SK-N-SH treated with all-trans-retinoic acid at 6 μM for 48 hours (cell line): ENCODE measurements at regions not wholly inside any gene's neighbourhood (a gene's known extent, or its start where the extent isn't known, plus 50 kb on each side); places are given as distances from the start of the nearest gene placed in this dataset.

Source experiments
- ATAC-seq: fragments of 200-7000 bp; cut with Tn5 transposase; 3 replicates; pipeline ENCODE4 v1.9.1; 2020; ENCODE audit warnings: mild to moderate bottlenecking, moderate library complexity
- ARNTL ChIP-seq: fragments of 450-650 bp; formaldehyde crosslinking; IDR thresholded peaks from 2 replicates; pipeline ENCODE4 v1.5.0; 2020; ENCODE audit warnings: low read depth, mild to moderate bottlenecking, moderate library complexity, borderline replicate concordance
- BACH2 ChIP-seq: fragments of 250-450 bp; sonication (Bioruptor Pico); IDR thresholded peaks from 2 replicates; pipeline ENCODE4 v1.9.0; 2021; ENCODE audit warnings: mild to moderate bottlenecking, borderline replicate concordance
- CSDC2 ChIP-seq: fragments of 250-450 bp; sonication (Bioruptor Pico); IDR thresholded peaks from 2 replicates; pipeline ENCODE4 v1.5.0; 2020; ENCODE audit warnings: mild to moderate bottlenecking, moderate library complexity
- CSRNP3 ChIP-seq: fragments of 250-450 bp; sonication (Bioruptor Pico); IDR thresholded peaks from 2 replicates; pipeline ENCODE4 v1.5.1; 2021; ENCODE audit warnings: mild to moderate bottlenecking, moderate library complexity
- ESRRG ChIP-seq: fragments of 250-450 bp; sonication (Bioruptor Pico); IDR thresholded peaks from 2 replicates; pipeline ENCODE4 v1.6.1; 2021; ENCODE audit warnings: mild to moderate bottlenecking
- GLIS3 ChIP-seq: fragments of 250-450 bp; sonication (Bioruptor Pico); IDR thresholded peaks from 2 replicates; pipeline ENCODE4 v1.5.0; 2020; ENCODE audit warnings: mild to moderate bottlenecking, moderate library complexity
- ISL1 ChIP-seq: fragments of 250-450 bp; sonication (Bioruptor Pico); IDR thresholded peaks from 2 replicates; pipeline ENCODE4 v2.1.2; 2022; ENCODE audit warnings: mild to moderate bottlenecking, moderate library complexity
- OSR1 ChIP-seq: fragments of 250-450 bp; sonication (Bioruptor Pico); IDR thresholded peaks from 2 replicates; pipeline ENCODE4 v1.8.0; 2022; ENCODE audit warnings: moderate library complexity, mild to moderate bottlenecking, inconsistent platforms
- PPARA ChIP-seq: fragments of 250-450 bp; sonication (Bioruptor Pico); IDR thresholded peaks from 2 replicates; pipeline ENCODE4 v1.5.0; 2020; ENCODE audit warnings: mild to moderate bottlenecking, borderline replicate concordance
- RARB ChIP-seq: fragments of 250-450 bp; sonication (Bioruptor Pico); IDR thresholded peaks from 2 replicates; pipeline ENCODE4 v1.8.0; 2021; ENCODE audit warnings: mild to moderate bottlenecking, moderate library complexity
- SNAI2 ChIP-seq: fragments of 250-450 bp; sonication (Bioruptor Pico); IDR thresholded peaks from 2 replicates; pipeline ENCODE4 v1.5.0; 2020; ENCODE audit warnings: mild to moderate bottlenecking, moderate library complexity
- TCF4 ChIP-seq: fragments of 250-450 bp; sonication (Bioruptor Pico); IDR thresholded peaks from 2 replicates; pipeline ENCODE4 v1.8.0; 2021; ENCODE audit warnings: mild to moderate bottlenecking, moderate library complexity, borderline replicate concordance
- TOX ChIP-seq: fragments of 250-450 bp; sonication (Bioruptor Pico); IDR thresholded peaks from 2 replicates; pipeline ENCODE4 v1.8.0; 2021; ENCODE audit warnings: mild to moderate bottlenecking, moderate library complexity, borderline replicate concordance
- ZC3H10 ChIP-seq: fragments of 250-450 bp; sonication (Bioruptor Pico); IDR thresholded peaks from 2 replicates; pipeline ENCODE4 v1.5.1; 2021; ENCODE audit warnings: mild to moderate bottlenecking, moderate library complexity
- ZFP3 ChIP-seq: fragments of 250-450 bp; sonication (Bioruptor Pico); IDR thresholded peaks from 2 replicates; pipeline ENCODE4 v1.5.0; 2020; ENCODE audit warnings: mild to moderate bottlenecking, moderate library complexity
- ZFP30 ChIP-seq: fragments of 450-650 bp; formaldehyde crosslinking; IDR thresholded peaks from 2 replicates; pipeline ENCODE4 v1.5.0; 2022; ENCODE audit warnings: mild to moderate bottlenecking, moderate library complexity
- ZNF565 ChIP-seq: fragments of 450-650 bp; formaldehyde crosslinking; conservative IDR thresholded peaks from 2 replicates; pipeline ENCODE4 v1.5.0; 2020; ENCODE audit warnings: low read depth, mild to moderate bottlenecking, moderate library complexity
- ZNF70 ChIP-seq: fragments of 450-650 bp; formaldehyde crosslinking; IDR thresholded peaks from 2 replicates; pipeline ENCODE4 v1.5.0; 2020; ENCODE audit warnings: mild to moderate bottlenecking, moderate library complexity
- ZNF8 ChIP-seq: fragments of 450-650 bp; formaldehyde crosslinking; IDR thresholded peaks from 2 replicates; pipeline ENCODE4 v1.5.0; 2020; ENCODE audit warnings: mild to moderate bottlenecking, moderate library complexity
- TF ChIP-seq, protein P1 (sequence below): fragments of 250-450 bp; sonication (Bioruptor Pico); IDR thresholded peaks from 2 replicates; pipeline ENCODE4 v1.8.0; 2021; ENCODE audit warnings: low read depth, mild to moderate bottlenecking, moderate library complexity, borderline replicate concordance
- TF ChIP-seq, protein P2 (sequence below): fragments of 250-450 bp; sonication (Bioruptor Pico); IDR thresholded peaks from 2 replicates; pipeline ENCODE4 v1.5.0; 2020; ENCODE audit warnings: mild to moderate bottlenecking, moderate library complexity
- TF ChIP-seq, protein P3 (sequence below): fragments of 250-450 bp; sonication (Bioruptor Pico); IDR thresholded peaks from 2 replicates; pipeline ENCODE4 v1.5.1; 2020; ENCODE audit warnings: low read depth, mild to moderate bottlenecking, moderate library complexity
- TF ChIP-seq, protein P4 (sequence below): fragments of 250-450 bp; sonication (Bioruptor Pico); IDR thresholded peaks from 2 replicates; pipeline ENCODE4 v1.8.0; 2020; ENCODE audit warnings: mild to moderate bottlenecking, moderate library complexity, borderline replicate concordance

- no peak for TF ChIP-seq ZFP30 (CRISPR knock-in tag)
- TF ChIP-seq CSRNP3 (CRISPR knock-in tag) = no peak
- no peak for TF ChIP-seq RARB (CRISPR knock-in tag)
- TF ChIP-seq ISL1 = no peak
- no peak for TF ChIP-seq ZNF8 (CRISPR knock-in tag)
- TF ChIP-seq ZNF565 (CRISPR knock-in tag) = no peak
- TF ChIP-seq ARNTL (CRISPR knock-in tag) = no peak
- no peak for TF ChIP-seq BACH2
- no peak for TF ChIP-seq SNAI2 (CRISPR knock-in tag)
- no peak for TF ChIP-seq PPARA
- no peak for ATAC-seq
Observed at GRCh38 chr17:63265526-63265925, 180.6 kb downstream of the CYB561 start.

- no peak for TF ChIP-seq BACH2
- TF ChIP-seq ESRRG (CRISPR knock-in tag) = no peak
- TF ChIP-seq ZFP3 (CRISPR knock-in tag) = no peak
- no peak for TF ChIP-seq ZC3H10 (CRISPR knock-in tag)
- TF ChIP-seq TCF4 (CRISPR knock-in tag) = no peak
- TF ChIP-seq PPARA = no peak
- TF ChIP-seq, protein P1, sequence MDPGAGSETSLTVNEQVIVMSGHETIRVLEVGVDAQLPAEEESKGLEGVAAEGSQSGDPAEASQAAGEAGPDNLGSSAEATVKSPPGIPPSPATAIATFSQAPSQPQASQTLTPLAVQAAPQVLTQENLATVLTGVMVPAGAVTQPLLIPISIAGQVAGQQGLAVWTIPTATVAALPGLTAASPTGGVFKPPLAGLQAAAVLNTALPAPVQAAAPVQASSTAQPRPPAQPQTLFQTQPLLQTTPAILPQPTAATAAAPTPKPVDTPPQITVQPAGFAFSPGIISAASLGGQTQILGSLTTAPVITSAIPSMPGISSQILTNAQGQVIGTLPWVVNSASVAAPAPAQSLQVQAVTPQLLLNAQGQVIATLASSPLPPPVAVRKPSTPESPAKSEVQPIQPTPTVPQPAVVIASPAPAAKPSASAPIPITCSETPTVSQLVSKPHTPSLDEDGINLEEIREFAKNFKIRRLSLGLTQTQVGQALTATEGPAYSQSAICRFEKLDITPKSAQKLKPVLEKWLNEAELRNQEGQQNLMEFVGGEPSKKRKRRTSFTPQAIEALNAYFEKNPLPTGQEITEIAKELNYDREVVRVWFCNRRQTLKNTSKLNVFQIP (CRISPR knock-in tag) = no peak
- TF ChIP-seq, protein P2, sequence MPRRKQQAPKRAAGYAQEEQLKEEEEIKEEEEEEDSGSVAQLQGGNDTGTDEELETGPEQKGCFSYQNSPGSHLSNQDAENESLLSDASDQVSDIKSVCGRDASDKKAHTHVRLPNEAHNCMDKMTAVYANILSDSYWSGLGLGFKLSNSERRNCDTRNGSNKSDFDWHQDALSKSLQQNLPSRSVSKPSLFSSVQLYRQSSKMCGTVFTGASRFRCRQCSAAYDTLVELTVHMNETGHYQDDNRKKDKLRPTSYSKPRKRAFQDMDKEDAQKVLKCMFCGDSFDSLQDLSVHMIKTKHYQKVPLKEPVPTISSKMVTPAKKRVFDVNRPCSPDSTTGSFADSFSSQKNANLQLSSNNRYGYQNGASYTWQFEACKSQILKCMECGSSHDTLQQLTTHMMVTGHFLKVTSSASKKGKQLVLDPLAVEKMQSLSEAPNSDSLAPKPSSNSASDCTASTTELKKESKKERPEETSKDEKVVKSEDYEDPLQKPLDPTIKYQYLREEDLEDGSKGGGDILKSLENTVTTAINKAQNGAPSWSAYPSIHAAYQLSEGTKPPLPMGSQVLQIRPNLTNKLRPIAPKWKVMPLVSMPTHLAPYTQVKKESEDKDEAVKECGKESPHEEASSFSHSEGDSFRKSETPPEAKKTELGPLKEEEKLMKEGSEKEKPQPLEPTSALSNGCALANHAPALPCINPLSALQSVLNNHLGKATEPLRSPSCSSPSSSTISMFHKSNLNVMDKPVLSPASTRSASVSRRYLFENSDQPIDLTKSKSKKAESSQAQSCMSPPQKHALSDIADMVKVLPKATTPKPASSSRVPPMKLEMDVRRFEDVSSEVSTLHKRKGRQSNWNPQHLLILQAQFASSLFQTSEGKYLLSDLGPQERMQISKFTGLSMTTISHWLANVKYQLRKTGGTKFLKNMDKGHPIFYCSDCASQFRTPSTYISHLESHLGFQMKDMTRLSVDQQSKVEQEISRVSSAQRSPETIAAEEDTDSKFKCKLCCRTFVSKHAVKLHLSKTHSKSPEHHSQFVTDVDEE = no peak
- no peak for TF ChIP-seq ISL1
- no peak for ATAC-seq
Observed at GRCh38 chr17:63267846-63268245, 178.3 kb downstream of the CYB561 start.

DNA sequence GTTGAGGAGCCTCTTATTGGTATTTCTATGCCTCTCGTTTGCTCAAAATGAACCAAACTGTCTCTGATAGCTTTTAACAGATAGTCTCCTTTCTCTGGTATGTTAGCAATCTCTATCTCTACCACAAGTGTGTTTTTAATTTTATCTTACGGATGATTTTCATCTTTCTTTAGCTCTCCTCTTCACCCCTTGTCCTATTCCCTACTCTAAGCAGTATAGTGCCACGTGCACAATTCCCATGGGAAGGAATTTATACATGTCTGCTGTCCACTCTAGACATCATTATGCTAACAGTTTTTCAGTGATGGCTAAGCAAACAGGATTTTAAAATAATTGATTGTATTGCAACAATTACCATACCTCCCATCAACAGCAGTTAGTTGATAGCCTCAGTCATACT, 177.3 kb downstream of the CYB561 start:
- ATAC-seq = peak; percentile 79
- no peak for TF ChIP-seq ZFP30 (CRISPR knock-in tag)
- TF ChIP-seq TOX = no peak
- TF ChIP-seq, protein P3, sequence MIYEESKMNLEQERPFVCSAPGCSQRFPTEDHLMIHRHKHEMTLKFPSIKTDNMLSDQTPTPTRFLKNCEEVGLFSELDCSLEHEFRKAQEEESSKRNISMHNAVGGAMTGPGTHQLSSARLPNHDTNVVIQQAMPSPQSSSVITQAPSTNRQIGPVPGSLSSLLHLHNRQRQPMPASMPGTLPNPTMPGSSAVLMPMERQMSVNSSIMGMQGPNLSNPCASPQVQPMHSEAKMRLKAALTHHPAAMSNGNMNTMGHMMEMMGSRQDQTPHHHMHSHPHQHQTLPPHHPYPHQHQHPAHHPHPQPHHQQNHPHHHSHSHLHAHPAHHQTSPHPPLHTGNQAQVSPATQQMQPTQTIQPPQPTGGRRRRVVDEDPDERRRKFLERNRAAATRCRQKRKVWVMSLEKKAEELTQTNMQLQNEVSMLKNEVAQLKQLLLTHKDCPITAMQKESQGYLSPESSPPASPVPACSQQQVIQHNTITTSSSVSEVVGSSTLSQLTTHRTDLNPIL (CRISPR knock-in tag) = no peak
- no peak for TF ChIP-seq ESRRG (CRISPR knock-in tag)
- TF ChIP-seq ZC3H10 (CRISPR knock-in tag) = no peak
- TF ChIP-seq ZNF70 (CRISPR knock-in tag) = no peak
- TF ChIP-seq GLIS3 (CRISPR knock-in tag) = no peak
- TF ChIP-seq, protein P1 (CRISPR knock-in tag) = no peak
- no peak for TF ChIP-seq BACH2
- TF ChIP-seq ISL1 = no peak
- no peak for TF ChIP-seq OSR1
- TF ChIP-seq ZFP3 (CRISPR knock-in tag) = no peak
- TF ChIP-seq PPARA = no peak
- no peak for TF ChIP-seq CSDC2

GRCh38 chr17:63270610-63271009, 175.5 kb downstream of the CYB561 start:
- no peak for ATAC-seq
- TF ChIP-seq SNAI2 (CRISPR knock-in tag) (no peak), BACH2 (no peak), ARNTL (CRISPR knock-in tag) (no peak), ISL1 (no peak), ZNF565 (CRISPR knock-in tag) (no peak), TOX (no peak), ZFP30 (CRISPR knock-in tag) (no peak), PPARA (no peak), ZFP3 (CRISPR knock-in tag) (no peak), ZC3H10 (CRISPR knock-in tag) (no peak), TCF4 (CRISPR knock-in tag) (no peak), CSDC2 (no peak), GLIS3 (CRISPR knock-in tag) (no peak), ESRRG (CRISPR knock-in tag) (no peak), RARB (CRISPR knock-in tag) (no peak), OSR1 (no peak), ZNF70 (CRISPR knock-in tag) (no peak)
- TF ChIP-seq, protein P1 (CRISPR knock-in tag) = no peak
- TF ChIP-seq, protein P4, sequence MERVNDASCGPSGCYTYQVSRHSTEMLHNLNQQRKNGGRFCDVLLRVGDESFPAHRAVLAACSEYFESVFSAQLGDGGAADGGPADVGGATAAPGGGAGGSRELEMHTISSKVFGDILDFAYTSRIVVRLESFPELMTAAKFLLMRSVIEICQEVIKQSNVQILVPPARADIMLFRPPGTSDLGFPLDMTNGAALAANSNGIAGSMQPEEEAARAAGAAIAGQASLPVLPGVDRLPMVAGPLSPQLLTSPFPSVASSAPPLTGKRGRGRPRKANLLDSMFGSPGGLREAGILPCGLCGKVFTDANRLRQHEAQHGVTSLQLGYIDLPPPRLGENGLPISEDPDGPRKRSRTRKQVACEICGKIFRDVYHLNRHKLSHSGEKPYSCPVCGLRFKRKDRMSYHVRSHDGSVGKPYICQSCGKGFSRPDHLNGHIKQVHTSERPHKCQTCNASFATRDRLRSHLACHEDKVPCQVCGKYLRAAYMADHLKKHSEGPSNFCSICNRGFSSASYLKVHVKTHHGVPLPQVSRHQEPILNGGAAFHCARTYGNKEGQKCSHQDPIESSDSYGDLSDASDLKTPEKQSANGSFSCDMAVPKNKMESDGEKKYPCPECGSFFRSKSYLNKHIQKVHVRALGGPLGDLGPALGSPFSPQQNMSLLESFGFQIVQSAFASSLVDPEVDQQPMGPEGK (CRISPR knock-in tag) = no peak
